ENCODE measurements at regions not wholly inside any gene's neighbourhood (a gene's known extent, or its start where the extent isn't known, plus 50 kb on each side); places are given as distances from the start of the nearest gene placed in this dataset.

DNA sequence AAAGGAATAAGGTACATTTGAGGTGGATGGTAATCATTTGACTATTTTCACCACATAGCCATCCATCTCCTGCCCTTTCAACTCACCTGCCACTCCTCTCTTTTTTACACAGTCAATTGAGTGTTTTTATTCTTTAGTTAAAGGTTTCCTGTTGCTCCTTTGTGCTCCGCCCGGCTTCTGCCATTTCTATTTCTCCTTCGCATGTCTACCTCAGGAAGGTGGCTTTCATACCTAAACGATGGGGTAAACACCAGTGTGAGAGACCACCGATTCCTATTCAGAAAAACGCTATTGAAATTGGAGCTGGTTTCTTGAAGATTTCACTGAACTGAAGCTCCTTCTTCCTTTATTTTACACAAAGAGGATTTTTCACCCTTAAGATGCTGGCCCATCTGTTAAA, 1628.0 kb upstream of the PIK3C3 start:
- intact Hi-C loops (cut with DNase I), result no loop called here
- H3K27me3 ChIP-seq, result no peaks in the 10 kb centered on the region
- no peaks in the 10 kb centered on the region for H3K36me3 ChIP-seq
- H3K9me3 ChIP-seq, result no peaks in the 10 kb centered on the region
- no peak for TF ChIP-seq POLR2A (IDR thresholded peaks at IDR 0.05)
- TF ChIP-seq, protein P1, sequence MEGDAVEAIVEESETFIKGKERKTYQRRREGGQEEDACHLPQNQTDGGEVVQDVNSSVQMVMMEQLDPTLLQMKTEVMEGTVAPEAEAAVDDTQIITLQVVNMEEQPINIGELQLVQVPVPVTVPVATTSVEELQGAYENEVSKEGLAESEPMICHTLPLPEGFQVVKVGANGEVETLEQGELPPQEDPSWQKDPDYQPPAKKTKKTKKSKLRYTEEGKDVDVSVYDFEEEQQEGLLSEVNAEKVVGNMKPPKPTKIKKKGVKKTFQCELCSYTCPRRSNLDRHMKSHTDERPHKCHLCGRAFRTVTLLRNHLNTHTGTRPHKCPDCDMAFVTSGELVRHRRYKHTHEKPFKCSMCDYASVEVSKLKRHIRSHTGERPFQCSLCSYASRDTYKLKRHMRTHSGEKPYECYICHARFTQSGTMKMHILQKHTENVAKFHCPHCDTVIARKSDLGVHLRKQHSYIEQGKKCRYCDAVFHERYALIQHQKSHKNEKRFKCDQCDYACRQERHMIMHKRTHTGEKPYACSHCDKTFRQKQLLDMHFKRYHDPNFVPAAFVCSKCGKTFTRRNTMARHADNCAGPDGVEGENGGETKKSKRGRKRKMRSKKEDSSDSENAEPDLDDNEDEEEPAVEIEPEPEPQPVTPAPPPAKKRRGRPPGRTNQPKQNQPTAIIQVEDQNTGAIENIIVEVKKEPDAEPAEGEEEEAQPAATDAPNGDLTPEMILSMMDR (IDR thresholded peaks at IDR 0.05), result no peak
- H3K27ac ChIP-seq, result no peak overlapping the region
- DNase-seq, result no peak
- no peak overlapping the region for H3K4me3 ChIP-seq
- ATAC-seq, result no peak
- 38% methylated on average over 4 of the region's 6 CpGs for WGBS (ENCODE audit: insufficient coverage, low coverage, low lambda C conversion rate, missing lambda C conversion rate)
- no peaks in the 10 kb centered on the region for H3K4me1 ChIP-seq

DNA sequence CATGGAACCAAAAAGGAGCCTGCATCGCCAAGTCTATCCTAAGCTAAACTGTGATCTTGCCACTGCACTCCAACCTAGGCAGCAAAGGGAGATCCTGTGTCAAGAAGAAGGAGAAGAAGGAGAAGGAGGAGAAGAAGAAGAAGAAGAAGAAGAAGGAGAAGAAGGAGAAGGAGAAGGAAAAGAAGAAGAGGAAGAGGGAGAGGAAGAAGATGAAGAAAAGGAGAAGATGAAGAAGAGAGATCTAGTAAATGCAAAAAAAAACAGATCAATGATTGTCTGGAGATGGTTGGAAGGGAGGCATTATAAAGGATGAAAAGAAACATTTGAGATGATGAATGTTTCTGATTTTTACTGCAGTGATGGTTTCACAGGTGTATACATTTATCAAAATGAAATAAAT, 1629.0 kb upstream of the PIK3C3 start:
- no peak for DNase-seq
- no peaks in the 10 kb centered on the region for H3K36me3 ChIP-seq
- H3K27ac ChIP-seq, result no peak overlapping the region
- no peak overlapping the region for H3K4me3 ChIP-seq
- WGBS (ENCODE audit: insufficient coverage, low coverage, low lambda C conversion rate, missing lambda C conversion rate), result 73% methylated on average over 1 of the region's 1 CpG
- no peaks in the 10 kb centered on the region for H3K27me3 ChIP-seq
- no peaks in the 10 kb centered on the region for H3K9me3 ChIP-seq
- ATAC-seq, result no peak
- intact Hi-C loops (cut with DNase I), result no loop called here
- TF ChIP-seq, protein P1 (IDR thresholded peaks at IDR 0.05), result no peak
- TF ChIP-seq POLR2A (IDR thresholded peaks at IDR 0.05), result no peak
- H3K4me1 ChIP-seq, result no peaks in the 10 kb centered on the region

DNA sequence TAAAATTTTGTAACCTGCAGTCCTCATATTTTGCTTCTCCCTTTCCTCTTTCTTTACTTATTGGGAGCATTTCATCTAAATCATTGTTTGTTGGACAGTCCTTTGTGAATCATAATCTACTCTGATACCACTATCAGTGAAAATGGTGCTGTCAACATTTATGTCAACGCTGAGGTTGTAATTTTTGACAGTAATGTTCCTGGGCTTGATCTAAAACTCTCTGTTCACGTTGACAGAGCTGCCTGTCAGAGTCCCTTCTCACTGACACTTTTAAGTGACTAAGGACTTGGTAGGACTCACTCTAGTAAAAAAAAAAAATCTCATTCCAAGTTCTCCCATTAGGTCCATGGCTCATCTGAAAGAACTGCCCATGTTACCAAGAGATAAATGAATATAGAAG, 1640.8 kb upstream of the PIK3C3 start:
- Histone ChIP-seq H3K4me1 (no peaks in the 10 kb centered on the region), H3K27me3 (no peaks in the 10 kb centered on the region), H3K27ac (no peak overlapping the region), H3K36me3 (no peaks in the 10 kb centered on the region), H3K4me3 (no peak overlapping the region), H3K9me3 (no peaks in the 10 kb centered on the region)
- WGBS (ENCODE audit: insufficient coverage, low coverage, low lambda C conversion rate, missing lambda C conversion rate), result 17% methylated on average over 2 of the region's 2 CpGs
- ATAC-seq (no peak), DNase-seq (no peak)
- TF ChIP-seq, protein P1 (IDR thresholded peaks at IDR 0.05), result no peak
- TF ChIP-seq POLR2A (IDR thresholded peaks at IDR 0.05), result no peak
- intact Hi-C loops (cut with DNase I), result no loop called here

DNA sequence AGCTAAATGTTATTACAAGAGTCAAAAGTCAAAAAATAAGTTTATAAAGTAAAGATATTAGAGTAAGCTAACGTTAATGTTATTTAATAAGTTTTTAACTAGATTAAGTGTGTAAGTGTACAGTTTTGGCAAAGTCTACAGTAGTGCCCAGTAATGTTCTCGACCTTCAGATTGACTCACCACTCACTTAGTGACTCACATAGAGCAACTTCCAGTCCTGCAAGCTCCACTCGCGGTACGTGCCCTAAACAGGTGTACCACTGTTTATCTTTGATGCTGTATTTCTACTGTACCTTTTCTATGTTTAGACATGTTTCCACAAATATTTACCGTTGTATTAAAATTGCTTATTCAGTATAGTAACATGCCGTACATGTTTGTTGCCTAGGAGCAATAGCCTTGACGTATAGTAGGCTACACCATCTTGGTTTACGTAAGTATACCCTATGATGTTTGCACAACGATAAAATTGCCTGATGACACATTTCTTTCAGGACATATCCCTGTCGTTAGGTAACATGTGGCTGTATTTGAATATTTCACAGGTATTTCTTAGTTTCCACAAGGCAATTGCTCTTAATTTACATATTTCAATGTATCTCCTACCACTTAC, 1641.9 kb upstream of the PIK3C3 start:
- 52% methylated on average over 11 of the region's 11 CpGs for WGBS (ENCODE audit: insufficient coverage, low coverage, low lambda C conversion rate, missing lambda C conversion rate)
- DNase-seq, result no peak
- no peaks in the 10 kb centered on the region for H3K4me1 ChIP-seq
- no peak overlapping the region for H3K4me3 ChIP-seq
- H3K27ac ChIP-seq, result no peak overlapping the region
- H3K27me3 ChIP-seq, result no peaks in the 10 kb centered on the region
- no peaks in the 10 kb centered on the region for H3K9me3 ChIP-seq
- H3K36me3 ChIP-seq, result no peaks in the 10 kb centered on the region
- no peak for ATAC-seq
- intact Hi-C loops (cut with DNase I), result no loop called here
- TF ChIP-seq POLR2A (IDR thresholded peaks at IDR 0.05), result no peak
- TF ChIP-seq, protein P1 (IDR thresholded peaks at IDR 0.05), result no peak

DNA sequence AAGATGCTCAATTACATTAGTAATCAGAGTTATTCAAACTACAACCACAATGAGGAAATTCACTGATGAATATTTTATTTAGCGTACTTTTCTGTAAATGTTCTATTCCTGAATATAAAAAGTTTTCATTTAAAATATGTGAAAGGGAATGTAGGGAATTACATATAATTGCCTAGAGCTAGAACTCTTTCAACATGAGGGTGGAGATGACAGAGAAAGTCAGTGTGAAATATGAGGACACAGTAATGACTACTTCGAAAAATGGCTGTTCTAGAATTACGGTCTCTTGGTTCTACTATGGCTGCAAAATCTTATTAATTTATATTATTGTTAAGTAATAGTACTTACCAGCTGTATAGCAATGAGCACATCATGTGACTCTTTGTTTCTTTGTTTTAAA, 1647.4 kb upstream of the PIK3C3 start:
- ATAC-seq (no peak), DNase-seq (no peak)
- Histone ChIP-seq H3K27ac (no peak overlapping the region), H3K36me3 (no peaks in the 10 kb centered on the region), H3K4me3 (no peak overlapping the region), H3K9me3 (no peaks in the 10 kb centered on the region), H3K27me3 (no peaks in the 10 kb centered on the region), H3K4me1 (no peaks in the 10 kb centered on the region)
- TF ChIP-seq, protein P1 (IDR thresholded peaks at IDR 0.05), result no peak
- no peak for TF ChIP-seq POLR2A (IDR thresholded peaks at IDR 0.05)
- intact Hi-C loops (cut with DNase I), result no loop called here
- 80% methylated on average over 3 of the region's 3 CpGs for WGBS (ENCODE audit: insufficient coverage, low coverage, low lambda C conversion rate, missing lambda C conversion rate)
